Activated naive CD8-positive, alpha-beta T cell treated with anti-CD3 and anti-CD28 coated beads for 36 hours (primary cell): ENCODE measurements at regions not wholly inside any gene's neighbourhood (a gene's known extent, or its start where the extent isn't known, plus 50 kb on each side); places are given as distances from the start of the nearest gene placed in this dataset.

Experiments used
- DNase-seq: peaks from one replicate; pipeline ENCODE4 v3.0.0; 2021
- H3K27ac Mint-ChIP-seq: one replicate; pipeline ENCODE4 v1.8.0; 2022; ENCODE audit warnings: mild to moderate bottlenecking, moderate library complexity, mixed read lengths
- H3K27me3 Mint-ChIP-seq: one replicate; pipeline ENCODE4 v1.8.0; 2022; ENCODE audit warnings: mild to moderate bottlenecking, mixed read lengths
- H3K36me3 Mint-ChIP-seq: one replicate; pipeline ENCODE4 v1.8.0; 2021; ENCODE audit warnings: mild to moderate bottlenecking, mixed read lengths
- H3K4me1 Mint-ChIP-seq: one replicate; pipeline ENCODE4 v1.8.0; 2021; ENCODE audit warnings: mixed read lengths
- H3K4me3 Mint-ChIP-seq: one replicate; pipeline ENCODE4 v1.8.0; 2022; ENCODE audit warnings: mild to moderate bottlenecking, moderate library complexity, mixed read lengths
- H3K9me3 Mint-ChIP-seq: one replicate; pipeline ENCODE4 v1.8.0; 2022; ENCODE audit warnings: mixed read lengths

- no peaks in the 10 kb centered on the region for H3K36me3 Mint-ChIP-seq
- H3K4me1 Mint-ChIP-seq = no peaks in the 10 kb centered on the region
- H3K9me3 Mint-ChIP-seq = no peaks in the 10 kb centered on the region
- DNase-seq = no peak
- H3K4me3 Mint-ChIP-seq = no peak overlapping the region
- H3K27me3 Mint-ChIP-seq = peaks cover 18% of the 10 kb centered on the region
- no peak overlapping the region for H3K27ac Mint-ChIP-seq
These were observed 168.0 kb downstream of the SHOX2 start for GRCh38 chr3:157938154-157938779.

GRCh38 chr3:157931517-157931916 is 174.7 kb downstream of the SHOX2 start:
- H3K9me3 Mint-ChIP-seq = no peaks in the 10 kb centered on the region
- H3K36me3 Mint-ChIP-seq = no peaks in the 10 kb centered on the region
- H3K4me1 Mint-ChIP-seq = no peaks in the 10 kb centered on the region
- peaks cover 7% of the 10 kb centered on the region for H3K27me3 Mint-ChIP-seq
- no peak overlapping the region for H3K4me3 Mint-ChIP-seq
- no peak for DNase-seq
- H3K27ac Mint-ChIP-seq = no peak overlapping the region

- H3K4me3 Mint-ChIP-seq = no peak overlapping the region
- H3K27me3 Mint-ChIP-seq = peaks cover 5% of the 10 kb centered on the region
- no peaks in the 10 kb centered on the region for H3K9me3 Mint-ChIP-seq
- DNase-seq = no peak
- H3K4me1 Mint-ChIP-seq = no peaks in the 10 kb centered on the region
- H3K27ac Mint-ChIP-seq = no peak overlapping the region
- H3K36me3 Mint-ChIP-seq = no peaks in the 10 kb centered on the region
These were observed 176.0 kb downstream of the SHOX2 start for GRCh38 chr3:157930000-157930780.

GRCh38 chr3:157926822-157927221 is 179.4 kb downstream of the SHOX2 start:
- Mint-ChIP-seq H3K4me3 (no peak overlapping the region), H3K36me3 (no peaks in the 10 kb centered on the region), H3K27me3 (no peaks in the 10 kb centered on the region), H3K9me3 (no peaks in the 10 kb centered on the region), H3K27ac (no peak overlapping the region), H3K4me1 (no peaks in the 10 kb centered on the region)
- no peak for DNase-seq

GRCh38 chr3:157922614-157923013 is 183.6 kb downstream of the SHOX2 start:
- Mint-ChIP-seq H3K27me3 (no peaks in the 10 kb centered on the region), H3K4me1 (no peaks in the 10 kb centered on the region), H3K27ac (no peak overlapping the region), H3K4me3 (no peak overlapping the region), H3K36me3 (no peaks in the 10 kb centered on the region), H3K9me3 (no peaks in the 10 kb centered on the region)
- DNase-seq = no peak

- DNase-seq = no peak
- H3K4me1 Mint-ChIP-seq = no peaks in the 10 kb centered on the region
- H3K9me3 Mint-ChIP-seq = no peaks in the 10 kb centered on the region
- no peaks in the 10 kb centered on the region for H3K27me3 Mint-ChIP-seq
- no peak overlapping the region for H3K27ac Mint-ChIP-seq
- H3K36me3 Mint-ChIP-seq = no peaks in the 10 kb centered on the region
- no peak overlapping the region for H3K4me3 Mint-ChIP-seq
These were observed 184.4 kb downstream of the SHOX2 start for GRCh38 chr3:157921811-157922210.

GRCh38 chr3:157920822-157921700 is 185.2 kb downstream of the SHOX2 start:
- DNase-seq = no peak
- H3K36me3 Mint-ChIP-seq = no peaks in the 10 kb centered on the region
- H3K4me1 Mint-ChIP-seq = no peaks in the 10 kb centered on the region
- H3K4me3 Mint-ChIP-seq = no peak overlapping the region
- H3K27me3 Mint-ChIP-seq = no peaks in the 10 kb centered on the region
- H3K9me3 Mint-ChIP-seq = no peaks in the 10 kb centered on the region
- no peak overlapping the region for H3K27ac Mint-ChIP-seq

- no peak overlapping the region for H3K27ac Mint-ChIP-seq
- no peak overlapping the region for H3K4me3 Mint-ChIP-seq
- H3K4me1 Mint-ChIP-seq = no peaks in the 10 kb centered on the region
- H3K36me3 Mint-ChIP-seq = no peaks in the 10 kb centered on the region
- no peaks in the 10 kb centered on the region for H3K27me3 Mint-ChIP-seq
- DNase-seq = no peak
- H3K9me3 Mint-ChIP-seq = no peaks in the 10 kb centered on the region
These were observed 186.8 kb downstream of the SHOX2 start for GRCh38 chr3:157919319-157919887.

- H3K27me3 Mint-ChIP-seq = no peaks in the 10 kb centered on the region
- H3K4me1 Mint-ChIP-seq = no peaks in the 10 kb centered on the region
- H3K36me3 Mint-ChIP-seq = no peaks in the 10 kb centered on the region
- no peak overlapping the region for H3K27ac Mint-ChIP-seq
- no peak for DNase-seq
- H3K4me3 Mint-ChIP-seq = no peak overlapping the region
- H3K9me3 Mint-ChIP-seq = no peaks in the 10 kb centered on the region
These were observed 187.8 kb downstream of the SHOX2 start for GRCh38 chr3:157918402-157918801.

GRCh38 chr3:157916672-157917071 is 189.5 kb downstream of the SHOX2 start:
- DNase-seq = no peak
- Mint-ChIP-seq H3K9me3 (no peaks in the 10 kb centered on the region), H3K27me3 (no peaks in the 10 kb centered on the region), H3K4me3 (no peak overlapping the region), H3K36me3 (no peaks in the 10 kb centered on the region), H3K4me1 (no peaks in the 10 kb centered on the region), H3K27ac (no peak overlapping the region)

GRCh38 chr3:157914882-157915281 is 191.3 kb downstream of the SHOX2 start:
- H3K27me3 Mint-ChIP-seq = no peaks in the 10 kb centered on the region
- H3K4me3 Mint-ChIP-seq = no peak overlapping the region
- H3K4me1 Mint-ChIP-seq = no peaks in the 10 kb centered on the region
- no peaks in the 10 kb centered on the region for H3K9me3 Mint-ChIP-seq
- no peak overlapping the region for H3K27ac Mint-ChIP-seq
- DNase-seq = no peak
- H3K36me3 Mint-ChIP-seq = no peaks in the 10 kb centered on the region

- Mint-ChIP-seq H3K9me3 (no peaks in the 10 kb centered on the region), H3K27ac (no peak overlapping the region), H3K36me3 (no peaks in the 10 kb centered on the region), H3K27me3 (no peaks in the 10 kb centered on the region), H3K4me1 (no peaks in the 10 kb centered on the region), H3K4me3 (no peak overlapping the region)
- DNase-seq = no peak
These were observed 192.5 kb downstream of the SHOX2 start for GRCh38 chr3:157913741-157914150.

GRCh38 chr3:157912514-157913451 is 193.4 kb downstream of the SHOX2 start:
- DNase-seq = no peak
- no peak overlapping the region for H3K4me3 Mint-ChIP-seq
- H3K36me3 Mint-ChIP-seq = no peaks in the 10 kb centered on the region
- H3K9me3 Mint-ChIP-seq = no peaks in the 10 kb centered on the region
- H3K4me1 Mint-ChIP-seq = no peaks in the 10 kb centered on the region
- no peaks in the 10 kb centered on the region for H3K27me3 Mint-ChIP-seq
- no peak overlapping the region for H3K27ac Mint-ChIP-seq

GRCh38 chr3:157906627-157907026 is 199.6 kb downstream of the SHOX2 start:
- no peak for DNase-seq
- Mint-ChIP-seq H3K4me1 (no peaks in the 10 kb centered on the region), H3K36me3 (no peaks in the 10 kb centered on the region), H3K27ac (no peak overlapping the region), H3K9me3 (peaks cover 16% of the 10 kb centered on the region), H3K27me3 (no peaks in the 10 kb centered on the region), H3K4me3 (no peak overlapping the region)
